Stimulated activated CD4-positive, alpha-beta T cell treated with anti-CD3 and anti-CD28 coated beads, Interleukin-1b, Interleukin-23, amount 100 ng/mL, for 48 hours (primary cell): ENCODE measurements at regions not wholly inside any gene's neighbourhood (a gene's known extent, or its start where the extent isn't known, plus 50 kb on each side); places are given as distances from the start of the nearest gene placed in this dataset.

Experiments
- DNase-seq: peaks from one replicate; pipeline ENCODE4 v3.0.0-alpha.2; 2020

- DNase-seq = no peak
Measured at GRCh38 chr6:56764081-56764566, 121.4 kb upstream of the DST start.

GRCh38 chr6:56761651-56762050 is 119.0 kb upstream of the DST start:
- no peak for DNase-seq

- no peak for DNase-seq
Measured at GRCh38 chr6:56760842-56761241, 118.2 kb upstream of the DST start.

- no peak for DNase-seq
Measured at GRCh38 chr6:56759521-56759920, 116.8 kb upstream of the DST start.

GRCh38 chr6:56758553-56758952 is 115.9 kb upstream of the DST start:
- DNase-seq = no peak

GRCh38 chr6:56758120-56758519 is 115.4 kb upstream of the DST start:
- DNase-seq = no peak

- no peak for DNase-seq
Measured at GRCh38 chr6:56757588-56757984, 114.9 kb upstream of the DST start.

- DNase-seq = no peak
Measured at GRCh38 chr6:56756791-56757587, 114.3 kb upstream of the DST start.

GRCh38 chr6:56756219-56756789 is 113.6 kb upstream of the DST start:
- DNase-seq = no peak

- DNase-seq = no peak
Measured at GRCh38 chr6:56755040-56755439, 112.4 kb upstream of the DST start.

GRCh38 chr6:56753811-56754210 is 111.1 kb upstream of the DST start:
- DNase-seq = no peak

- no peak for DNase-seq
Measured at GRCh38 chr6:56752534-56752933, 109.8 kb upstream of the DST start.

GRCh38 chr6:56752009-56752408 is 109.3 kb upstream of the DST start:
- no peak for DNase-seq

GRCh38 chr6:56751604-56752003 is 108.9 kb upstream of the DST start:
- DNase-seq = no peak

- DNase-seq = no peak
Measured at GRCh38 chr6:56750686-56751085, 108.0 kb upstream of the DST start.

- no peak for DNase-seq
Measured at GRCh38 chr6:56749632-56750151, 107.0 kb upstream of the DST start.

GRCh38 chr6:56746767-56747504 is 104.2 kb upstream of the DST start:
- DNase-seq = no peak

GRCh38 chr6:56745971-56746370 is 103.3 kb upstream of the DST start:
- DNase-seq = no peak

GRCh38 chr6:56745081-56745480 is 102.4 kb upstream of the DST start:
- no peak for DNase-seq

- no peak for DNase-seq
Measured at GRCh38 chr6:56744528-56744927, 101.8 kb upstream of the DST start.

GRCh38 chr6:56742122-56742791 is 99.6 kb upstream of the DST start:
- DNase-seq = no peak

GRCh38 chr6:56741472-56741871 is 98.8 kb upstream of the DST start:
- DNase-seq = no peak
